ENCODE measurements at regions not wholly inside any gene's neighbourhood (a gene's known extent, or its start where the extent isn't known, plus 50 kb on each side); places are given as distances from the start of the nearest gene placed in this dataset.

DNA sequence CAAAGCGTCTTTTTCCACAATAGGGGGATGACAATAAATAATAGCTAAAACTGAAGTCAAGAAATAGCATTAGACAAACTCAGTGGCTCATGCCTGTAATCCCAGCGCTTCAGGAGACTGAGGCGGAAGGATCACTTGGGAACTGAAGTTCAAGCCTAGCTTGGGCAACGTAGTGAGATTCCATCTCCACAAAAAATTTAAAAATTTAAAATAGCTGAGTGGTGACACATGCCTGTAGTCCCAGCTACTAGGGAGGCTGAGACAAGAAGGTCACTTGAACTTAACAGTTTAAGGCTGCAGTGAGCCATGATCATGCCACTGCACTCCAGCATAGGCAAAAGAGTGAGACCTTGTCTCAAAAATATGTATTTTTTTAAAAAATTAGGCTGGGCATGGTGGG is 107.9 kb downstream of the AKR1D1 start (continued):
- TF ChIP-seq GATAD2B (conservative IDR thresholded peaks at IDR 0.05; ENCODE audit: low read depth) = no peak
- TF ChIP-seq PML (IDR thresholded peaks at IDR 0.05; ENCODE audit: low read length) = no peak
- no peak for TF ChIP-seq RELA (IDR thresholded peaks at IDR 0.05; ENCODE audit: borderline replicate concordance, partially characterized antibody)
- TF ChIP-seq CBX3 (IDR thresholded peaks at IDR 0.05; ENCODE audit: borderline replicate concordance, low read depth) = no peak

DNA sequence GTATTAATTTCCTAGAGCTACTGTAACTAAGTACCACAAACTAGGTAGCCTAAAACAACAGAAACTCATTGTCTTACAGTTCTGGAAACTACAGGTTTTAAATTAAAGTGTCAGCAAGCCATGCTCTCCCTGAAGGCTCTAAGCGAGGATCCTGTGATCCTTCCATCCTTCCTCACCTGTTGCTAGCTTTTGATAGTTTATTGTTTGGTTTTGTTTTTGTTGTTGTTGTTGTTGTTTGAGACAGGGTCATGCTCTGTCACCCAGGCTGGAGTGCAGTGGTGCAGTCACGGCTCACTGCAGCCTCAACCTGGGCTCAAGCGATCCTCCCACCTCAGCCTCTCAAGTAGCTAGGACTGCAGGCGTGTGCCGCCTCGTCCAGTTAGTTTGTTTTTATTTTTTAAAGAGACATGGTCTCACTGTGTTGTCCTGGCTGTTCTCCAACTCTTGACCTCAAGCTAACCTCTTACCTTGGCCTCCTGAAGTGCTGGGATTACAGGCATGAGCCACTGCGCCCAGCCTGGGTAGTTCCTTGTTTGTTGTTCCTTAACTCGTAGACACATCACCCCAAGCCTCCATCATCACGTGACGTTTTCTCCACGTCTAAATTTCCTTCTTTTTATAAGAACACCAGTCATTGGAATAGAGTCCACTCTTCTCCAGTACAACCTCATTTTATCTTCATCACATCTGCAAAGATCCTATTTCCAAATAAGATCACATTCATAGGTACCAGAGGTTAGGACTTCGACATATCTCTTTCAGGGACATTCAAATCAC is 109.1 kb downstream of the AKR1D1 start:
- BruUV-seq (replicated peaks) = no TSS peak
- DNase-seq (ENCODE audit: low read depth, low spot score) (no peak), FAIRE-seq (no peak), ATAC-seq (no peak)
- no peak overlapping the region for H3K27ac ChIP-seq (ENCODE audit: control insufficient read depth, insufficient read depth)
- peaks cover 4% of the 10 kb centered on the region; the same call in 2 of the 3 replicates for H3K9me3 ChIP-seq (replicated peaks; ENCODE audit: control insufficient read depth, insufficient read depth, low read length)
- no peak overlapping the region for H3K4me3 ChIP-seq
- ChIA-PET SMC1A (ENCODE audit: uncharacterized antibody, unreplicated experiment) (no interaction called here), CTCF (interaction anchor here (1.6 kb wide), 1 partner anchor 24 kb away, joined by 3 read pairs; no protein-coding TSS in a partner anchor), POLR2A (no interaction called here), RAD21 (ENCODE audit: unreplicated experiment) (no interaction called here)
- whole genome bisulfite sequencing (ENCODE audit: insufficient coverage, insufficient replicate concordance, low lambda C conversion rate, missing lambda C conversion rate) = 34% methylated on average over 12 of the region's 12 CpGs
- in situ Hi-C loops (cut with MboI) = no loop called here
- no peaks in the 10 kb centered on the region for H3K36me3 ChIP-seq (ENCODE audit: control insufficient read depth in 2 of 2, insufficient read depth in 2 of 2, low read length in 1 of 2)
- intact Hi-C loops (cut with micrococcal nuclease; ENCODE audit: unreplicated experiment) = no loop called here
- no peaks in the 10 kb centered on the region for H3K4me1 ChIP-seq (ENCODE audit: control insufficient read depth, insufficient read depth, low read length)
- H3K79me2 ChIP-seq (ENCODE audit: control insufficient read depth, insufficient read depth, low read length) = no peaks in the 10 kb centered on the region
- H3K9ac ChIP-seq (ENCODE audit: control insufficient read depth, insufficient read depth, low read length) = no peak overlapping the region
- H2AFZ ChIP-seq (ENCODE audit: control insufficient read depth, low read depth, low read length) = no peak overlapping the region
- H3K27me3 ChIP-seq (replicated peaks in 1 of 2; ENCODE audit: control insufficient read depth in 2 of 2, insufficient read depth in 2 of 2, low read length in 1 of 2) = no peaks in the 10 kb centered on the region
- H3K4me2 ChIP-seq (ENCODE audit: control insufficient read depth, insufficient read depth) = no peak overlapping the region
- H4K20me1 ChIP-seq (ENCODE audit: control insufficient read depth, insufficient read depth) = no peaks in the 10 kb centered on the region
- TF ChIP-seq, protein P1, sequence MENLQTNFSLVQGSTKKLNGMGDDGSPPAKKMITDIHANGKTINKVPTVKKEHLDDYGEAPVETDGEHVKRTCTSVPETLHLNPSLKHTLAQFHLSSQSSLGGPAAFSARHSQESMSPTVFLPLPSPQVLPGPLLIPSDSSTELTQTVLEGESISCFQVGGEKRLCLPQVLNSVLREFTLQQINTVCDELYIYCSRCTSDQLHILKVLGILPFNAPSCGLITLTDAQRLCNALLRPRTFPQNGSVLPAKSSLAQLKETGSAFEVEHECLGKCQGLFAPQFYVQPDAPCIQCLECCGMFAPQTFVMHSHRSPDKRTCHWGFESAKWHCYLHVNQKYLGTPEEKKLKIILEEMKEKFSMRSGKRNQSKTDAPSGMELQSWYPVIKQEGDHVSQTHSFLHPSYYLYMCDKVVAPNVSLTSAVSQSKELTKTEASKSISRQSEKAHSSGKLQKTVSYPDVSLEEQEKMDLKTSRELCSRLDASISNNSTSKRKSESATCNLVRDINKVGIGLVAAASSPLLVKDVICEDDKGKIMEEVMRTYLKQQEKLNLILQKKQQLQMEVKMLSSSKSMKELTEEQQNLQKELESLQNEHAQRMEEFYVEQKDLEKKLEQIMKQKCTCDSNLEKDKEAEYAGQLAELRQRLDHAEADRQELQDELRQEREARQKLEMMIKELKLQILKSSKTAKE (IDR thresholded peaks at IDR 0.05; ENCODE audit: low read depth, poor library complexity, severe bottlenecking) = no peak
- TF ChIP-seq, protein P2, sequence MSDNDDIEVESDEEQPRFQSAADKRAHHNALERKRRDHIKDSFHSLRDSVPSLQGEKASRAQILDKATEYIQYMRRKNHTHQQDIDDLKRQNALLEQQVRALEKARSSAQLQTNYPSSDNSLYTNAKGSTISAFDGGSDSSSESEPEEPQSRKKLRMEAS (IDR thresholded peaks at IDR 0.05; ENCODE audit: low read depth, low read length) = no peak
- no peak for TF ChIP-seq ETV6 (conservative IDR thresholded peaks at IDR 0.05 in 1 of 2, IDR thresholded peaks at IDR 0.05 in 1 of 2; ENCODE audit: borderline replicate concordance in 1 of 2, low read depth in 1 of 2)
- TF ChIP-seq RELA (IDR thresholded peaks at IDR 0.05; ENCODE audit: borderline replicate concordance, partially characterized antibody) = no peak
- TF ChIP-seq STAT3 (IDR thresholded peaks at IDR 0.05; ENCODE audit: low read depth, low read length) = no peak
- TF ChIP-seq CHD2 (IDR thresholded peaks at IDR 0.05; ENCODE audit: borderline replicate concordance, low read depth, low read length) = no peak
- TF ChIP-seq SIX5 (IDR thresholded peaks at IDR 0.05; ENCODE audit: low read depth, low read length, severe bottlenecking) = no peak
- TF ChIP-seq, protein P3, sequence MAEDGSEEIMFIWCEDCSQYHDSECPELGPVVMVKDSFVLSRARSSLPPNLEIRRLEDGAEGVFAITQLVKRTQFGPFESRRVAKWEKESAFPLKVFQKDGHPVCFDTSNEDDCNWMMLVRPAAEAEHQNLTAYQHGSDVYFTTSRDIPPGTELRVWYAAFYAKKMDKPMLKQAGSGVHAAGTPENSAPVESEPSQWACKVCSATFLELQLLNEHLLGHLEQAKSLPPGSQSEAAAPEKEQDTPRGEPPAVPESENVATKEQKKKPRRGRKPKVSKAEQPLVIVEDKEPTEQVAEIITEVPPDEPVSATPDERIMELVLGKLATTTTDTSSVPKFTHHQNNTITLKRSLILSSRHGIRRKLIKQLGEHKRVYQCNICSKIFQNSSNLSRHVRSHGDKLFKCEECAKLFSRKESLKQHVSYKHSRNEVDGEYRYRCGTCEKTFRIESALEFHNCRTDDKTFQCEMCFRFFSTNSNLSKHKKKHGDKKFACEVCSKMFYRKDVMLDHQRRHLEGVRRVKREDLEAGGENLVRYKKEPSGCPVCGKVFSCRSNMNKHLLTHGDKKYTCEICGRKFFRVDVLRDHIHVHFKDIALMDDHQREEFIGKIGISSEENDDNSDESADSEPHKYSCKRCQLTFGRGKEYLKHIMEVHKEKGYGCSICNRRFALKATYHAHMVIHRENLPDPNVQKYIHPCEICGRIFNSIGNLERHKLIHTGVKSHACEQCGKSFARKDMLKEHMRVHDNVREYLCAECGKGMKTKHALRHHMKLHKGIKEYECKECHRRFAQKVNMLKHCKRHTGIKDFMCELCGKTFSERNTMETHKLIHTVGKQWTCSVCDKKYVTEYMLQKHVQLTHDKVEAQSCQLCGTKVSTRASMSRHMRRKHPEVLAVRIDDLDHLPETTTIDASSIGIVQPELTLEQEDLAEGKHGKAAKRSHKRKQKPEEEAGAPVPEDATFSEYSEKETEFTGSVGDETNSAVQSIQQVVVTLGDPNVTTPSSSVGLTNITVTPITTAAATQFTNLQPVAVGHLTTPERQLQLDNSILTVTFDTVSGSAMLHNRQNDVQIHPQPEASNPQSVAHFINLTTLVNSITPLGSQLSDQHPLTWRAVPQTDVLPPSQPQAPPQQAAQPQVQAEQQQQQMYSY (CRISPR knock-in tag; IDR thresholded peaks at IDR 0.05) = no peak
- TF ChIP-seq NFIC (IDR thresholded peaks at IDR 0.05; ENCODE audit: low read depth, low read length) = no peak
- TF ChIP-seq ZNF384 (IDR thresholded peaks at IDR 0.05; ENCODE audit: borderline replicate concordance, low read depth, low read length) = no peak
- TF ChIP-seq HDGF (IDR thresholded peaks at IDR 0.05) = no peak
- no peak for TF ChIP-seq SMAD5 (IDR thresholded peaks at IDR 0.05; ENCODE audit: low read depth)
- no peak for TF ChIP-seq MTA3 (IDR thresholded peaks at IDR 0.05; ENCODE audit: borderline replicate concordance, low read length)
- TF ChIP-seq ZNF207 (IDR thresholded peaks at IDR 0.05; ENCODE audit: borderline replicate concordance) = no peak
- TF ChIP-seq FOXK2 (IDR thresholded peaks at IDR 0.05) = no peak
